Colonic mucosa (tissue), 4 donors: ENCODE measurements at regions not wholly inside any gene's neighbourhood (a gene's known extent, or its start where the extent isn't known, plus 50 kb on each side); places are given as distances from the start of the nearest gene placed in this dataset.
"Not testable (repeated sequence)": the region's sequence is repeated elsewhere in the genome, so short reads cannot be mapped to it uniquely, and the experiment has no call there.

Source experiments
- DNase-seq: peaks from one replicate; pipeline ENCODE4 v3.0.0-alpha.2; 2020
- H3K27ac ChIP-seq: fragments of 200-600 bp; one replicate; pipeline ENCODE4 v1.8.0; 2021
- H3K27me3 ChIP-seq: fragments of 200-600 bp; one replicate; pipeline ENCODE4 v1.8.0; 2021
- H3K36me3 ChIP-seq: fragments of 200-600 bp; one replicate; pipeline ENCODE4 v1.8.0; 2021
- H3K4me1 ChIP-seq: fragments of 200-600 bp; one replicate; pipeline ENCODE4 v1.8.0; 2021; ENCODE audit warnings: mild to moderate bottlenecking
- H3K4me3 ChIP-seq: fragments of 200-600 bp; one replicate; pipeline ENCODE4 v1.8.0; 2021
- H3K9ac ChIP-seq, 2 donors: one replicate each; pipeline ENCODE4 v1.7.0; 2013; ENCODE audit warnings: control low read depth in 2 of 2, low read depth in 2 of 2, low read length in 2 of 2
- H3K9me3 ChIP-seq: fragments of 200-600 bp; one replicate; pipeline ENCODE4 v1.8.0; 2021
- intact Hi-C: fragments of 100-400 bp; cut with DNase I; formaldehyde crosslinking; loops from one replicate; pipeline ENCODE4 v1.14.1; 2022
- TF ChIP-seq, protein P1 (sequence below): fragments of 200-600 bp; IDR thresholded peaks from one replicate; pipeline ENCODE4 v1.8.0; 2022; ENCODE audit warnings: antibody characterized with exemption, mild to moderate bottlenecking
- donor health status: healthy.
- donor health status: DM: no; HTN: no; CAD: no.
- donor health status: DM: no; HTN: no; CAD: no.

GRCh38 chr22:22374579-22374978 is 130.0 kb downstream of the VPREB1 start:
- DNase-seq = no peak
- H3K4me1 ChIP-seq = no peaks in the 10 kb centered on the region

GRCh38 chr22:22375576-22376351 is 131.2 kb downstream of the VPREB1 start:
- Histone ChIP-seq H3K27ac (no peak overlapping the region), H3K9ac (no peak overlapping the region), H3K4me1 (no peaks in the 10 kb centered on the region), H3K9me3 (no peaks in the 10 kb centered on the region), H3K36me3 (no peaks in the 10 kb centered on the region), H3K27me3 (no peaks in the 10 kb centered on the region), H3K4me3 (no peak overlapping the region)
- no peak for DNase-seq
- intact Hi-C loops = no loop called here
- TF ChIP-seq, protein P1, sequence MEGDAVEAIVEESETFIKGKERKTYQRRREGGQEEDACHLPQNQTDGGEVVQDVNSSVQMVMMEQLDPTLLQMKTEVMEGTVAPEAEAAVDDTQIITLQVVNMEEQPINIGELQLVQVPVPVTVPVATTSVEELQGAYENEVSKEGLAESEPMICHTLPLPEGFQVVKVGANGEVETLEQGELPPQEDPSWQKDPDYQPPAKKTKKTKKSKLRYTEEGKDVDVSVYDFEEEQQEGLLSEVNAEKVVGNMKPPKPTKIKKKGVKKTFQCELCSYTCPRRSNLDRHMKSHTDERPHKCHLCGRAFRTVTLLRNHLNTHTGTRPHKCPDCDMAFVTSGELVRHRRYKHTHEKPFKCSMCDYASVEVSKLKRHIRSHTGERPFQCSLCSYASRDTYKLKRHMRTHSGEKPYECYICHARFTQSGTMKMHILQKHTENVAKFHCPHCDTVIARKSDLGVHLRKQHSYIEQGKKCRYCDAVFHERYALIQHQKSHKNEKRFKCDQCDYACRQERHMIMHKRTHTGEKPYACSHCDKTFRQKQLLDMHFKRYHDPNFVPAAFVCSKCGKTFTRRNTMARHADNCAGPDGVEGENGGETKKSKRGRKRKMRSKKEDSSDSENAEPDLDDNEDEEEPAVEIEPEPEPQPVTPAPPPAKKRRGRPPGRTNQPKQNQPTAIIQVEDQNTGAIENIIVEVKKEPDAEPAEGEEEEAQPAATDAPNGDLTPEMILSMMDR = no peak

More at GRCh38 chr22:22374579-22374978, 130.0 kb downstream of the VPREB1 start:
- no peaks in the 10 kb centered on the region for H3K27me3 ChIP-seq
- H3K36me3 ChIP-seq = no peaks in the 10 kb centered on the region
- intact Hi-C loops = no loop called here
- no peak overlapping the region for H3K9ac ChIP-seq
- H3K27ac ChIP-seq = no peak overlapping the region
- H3K4me3 ChIP-seq = no peak overlapping the region
- no peaks in the 10 kb centered on the region for H3K9me3 ChIP-seq
- TF ChIP-seq, protein P1 = no peak

DNA sequence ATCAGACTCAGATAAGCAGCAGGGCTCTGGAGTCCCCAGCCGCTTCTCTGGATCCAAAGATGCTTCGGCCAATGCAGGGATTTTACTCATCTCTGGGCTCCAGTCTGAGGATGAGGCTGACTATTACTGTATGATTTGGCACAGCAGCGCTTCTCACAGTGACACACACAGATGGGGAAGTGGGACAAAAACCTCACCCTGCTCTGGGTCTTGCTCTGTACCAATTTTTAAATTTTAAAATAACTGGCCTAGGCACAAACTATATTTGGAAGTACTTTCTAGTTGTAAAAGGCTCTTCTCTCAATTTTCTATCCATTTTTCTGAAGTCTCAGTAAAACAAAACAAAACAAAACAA is 131.7 kb downstream of the VPREB1 start:
- Histone ChIP-seq H3K9ac (no peak overlapping the region), H3K27me3 (no peaks in the 10 kb centered on the region), H3K27ac (no peak overlapping the region), H3K4me1 (no peaks in the 10 kb centered on the region), H3K36me3 (no peaks in the 10 kb centered on the region), H3K9me3 (no peaks in the 10 kb centered on the region), H3K4me3 (no peak overlapping the region)
- intact Hi-C loops = no loop called here
- TF ChIP-seq, protein P1 = no peak
- DNase-seq = no peak

DNA sequence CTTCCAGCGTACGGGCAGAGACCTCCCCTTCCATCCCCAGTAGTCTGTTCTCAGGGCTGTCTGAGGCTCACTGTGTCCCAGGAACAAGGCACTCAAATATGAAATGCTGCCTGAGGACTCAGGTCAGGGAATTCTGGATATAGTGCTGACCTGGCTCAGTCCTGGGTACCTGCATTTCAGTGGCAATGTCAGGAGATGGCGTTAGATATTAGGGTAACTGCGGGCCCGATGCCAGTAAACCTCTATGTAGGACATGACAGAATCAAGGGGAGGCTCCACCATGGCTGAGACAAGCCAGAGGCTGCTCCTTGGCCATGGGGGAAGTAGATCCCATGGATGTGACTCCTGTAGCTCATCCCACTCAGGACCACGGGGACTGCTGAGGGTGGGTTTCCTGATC is 131.7 kb downstream of the ZNF280B start:
- H3K4me3 ChIP-seq, H3K4me1 ChIP-seq, H3K9ac ChIP-seq, H3K9me3 ChIP-seq, intact Hi-C loops, H3K27ac ChIP-seq, H3K27me3 ChIP-seq, DNase-seq, H3K36me3 ChIP-seq: not testable (repeated sequence)

GRCh38 chr22:22377335-22377734 is 131.2 kb downstream of the ZNF280B start:
- Histone ChIP-seq H3K9me3 (no peaks in the 10 kb centered on the region), H3K4me1 (no peaks in the 10 kb centered on the region), H3K27me3 (no peaks in the 10 kb centered on the region), H3K36me3 (no peaks in the 10 kb centered on the region), H3K4me3 (no peak overlapping the region), H3K27ac (no peak overlapping the region), H3K9ac (no peak overlapping the region)
- intact Hi-C loops = no loop called here
- TF ChIP-seq, protein P1 = no peak
- DNase-seq = no peak
